Stimulated activated naive CD8-positive, alpha-beta T cell treated with anti-CD3 and anti-CD28 coated beads, Interleukin-15, amount 100 ng/mL, for 72 hours (primary cell): ENCODE measurements at regions not wholly inside any gene's neighbourhood (a gene's known extent, or its start where the extent isn't known, plus 50 kb on each side); places are given as distances from the start of the nearest gene placed in this dataset.

Experiments
- ATAC-seq: fragments of 150-1000 bp; cut with Tn5 transposase; 2 replicates; pipeline ENCODE4 v1.10.0; 2021; ENCODE audit warnings: mild to moderate bottlenecking, moderate library complexity
- DNase-seq, 2 donors: peaks; one replicate each; pipeline ENCODE4 v3.0.0; 2021 to 2022
- H3K27ac Mint-ChIP-seq, 2 donors: one replicate each; pipeline ENCODE4 v1.8.0; 2022; ENCODE audit warnings: mild to moderate bottlenecking in 2 of 2, mixed read lengths in 2 of 2, moderate library complexity in 2 of 2
- H3K27me3 Mint-ChIP-seq: one replicate; pipeline ENCODE4 v1.8.0; 2022; ENCODE audit warnings: mixed read lengths
- H3K4me1 Mint-ChIP-seq: one replicate; pipeline ENCODE4 v1.8.0; 2022; ENCODE audit warnings: mild to moderate bottlenecking, mixed read lengths
- H3K4me3 Mint-ChIP-seq, 2 donors: one replicate each; pipeline ENCODE4 v1.8.0; 2022; ENCODE audit warnings: mild to moderate bottlenecking in 2 of 2, mixed read lengths in 2 of 2, moderate library complexity in 1 of 2
- H3K9me3 Mint-ChIP-seq, 2 donors: one replicate each; pipeline ENCODE4 v1.8.0; 2022; ENCODE audit warnings: mixed read lengths in 2 of 2

DNA sequence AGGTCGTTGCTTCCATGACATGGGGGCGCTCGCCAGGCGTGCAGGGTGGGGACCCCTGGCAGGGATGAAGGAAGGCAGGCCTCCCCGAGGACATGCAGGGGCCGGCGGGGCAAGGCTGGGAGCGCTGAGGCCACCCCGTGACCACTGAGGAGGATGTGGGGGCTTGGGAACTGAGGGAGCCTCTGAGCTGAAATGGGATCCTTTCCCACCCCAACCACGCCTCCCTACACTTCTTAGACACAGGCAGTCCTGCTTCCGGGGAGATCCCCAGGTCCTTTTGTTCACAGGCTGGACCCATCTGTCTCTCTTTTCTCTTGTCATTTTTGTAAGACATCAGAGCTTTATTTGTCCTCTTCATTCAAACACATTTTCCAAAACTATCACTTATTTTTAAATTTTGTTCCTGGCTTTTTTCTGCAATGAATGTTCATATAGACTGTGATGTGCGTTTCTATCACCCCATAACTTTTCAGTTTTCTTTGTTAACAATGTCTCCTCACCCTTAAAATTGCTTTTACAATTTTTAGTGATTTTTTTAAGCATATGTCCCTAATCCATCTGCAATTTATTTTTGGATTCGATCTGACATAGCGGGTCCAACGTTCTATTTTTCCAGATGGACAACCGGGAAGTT, 156.7 kb upstream of the BACE2 start:
- no peak for DNase-seq
- Mint-ChIP-seq H3K9me3 (no peaks in the 10 kb centered on the region), H3K27me3 (no peaks in the 10 kb centered on the region), H3K4me3 (no peak overlapping the region), H3K27ac (no peak overlapping the region), H3K4me1 (no peaks in the 10 kb centered on the region)
- ATAC-seq = no peak

DNA sequence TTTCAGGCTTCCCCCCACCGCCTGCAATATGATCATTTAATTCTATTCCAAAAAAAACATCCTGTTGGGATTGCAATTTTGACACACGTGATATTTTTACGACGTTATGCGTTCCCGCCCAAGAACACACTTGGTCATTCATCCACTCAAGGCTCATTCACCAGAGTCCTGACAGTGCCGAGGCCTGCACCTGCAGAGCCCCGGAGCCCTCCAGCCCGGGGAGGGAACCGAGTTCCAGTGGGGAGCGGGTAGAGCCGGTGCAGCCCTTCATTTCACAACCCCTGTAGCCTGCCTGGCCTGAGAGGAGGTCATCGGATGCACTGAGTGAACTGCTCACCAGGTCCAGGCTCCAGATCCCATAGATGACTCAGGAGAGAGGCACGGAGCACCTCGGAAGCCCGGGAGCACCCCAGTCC, 156.0 kb upstream of the BACE2 start:
- no peak overlapping the region for H3K4me3 Mint-ChIP-seq
- H3K9me3 Mint-ChIP-seq = no peaks in the 10 kb centered on the region
- H3K27ac Mint-ChIP-seq = no peak overlapping the region
- no peaks in the 10 kb centered on the region for H3K4me1 Mint-ChIP-seq
- H3K27me3 Mint-ChIP-seq = no peaks in the 10 kb centered on the region
- ATAC-seq (no peak), DNase-seq (no peak)

DNA sequence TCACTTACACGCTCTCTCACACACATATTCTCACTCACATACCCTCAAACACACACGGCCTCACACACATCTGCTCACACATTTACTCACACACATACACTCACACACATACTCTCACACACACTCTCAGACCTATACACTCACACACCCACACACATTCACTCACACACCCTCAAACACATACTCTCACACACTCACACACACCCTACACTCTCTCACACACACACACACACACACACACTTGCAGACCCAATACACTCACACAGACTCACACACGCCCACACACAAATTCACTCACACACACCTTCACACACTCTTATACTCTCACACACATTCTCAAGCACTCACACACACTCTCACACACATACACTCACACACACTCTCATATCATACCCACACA, 155.5 kb upstream of the BACE2 start:
- Mint-ChIP-seq H3K9me3 (no peaks in the 10 kb centered on the region), H3K4me1 (no peaks in the 10 kb centered on the region), H3K27ac (no peak overlapping the region), H3K27me3 (no peaks in the 10 kb centered on the region), H3K4me3 (no peak overlapping the region)
- ATAC-seq (no peak), DNase-seq (no peak)

- Mint-ChIP-seq H3K27ac (no peak overlapping the region), H3K4me1 (no peaks in the 10 kb centered on the region), H3K9me3 (no peaks in the 10 kb centered on the region), H3K27me3 (peaks cover 11% of the 10 kb centered on the region), H3K4me3 (no peak overlapping the region)
- ATAC-seq (no peak), DNase-seq (no peak)
Observed at GRCh38 chr21:41016472-41016871, 151.5 kb upstream of the BACE2 start.

- ATAC-seq (no peak), DNase-seq (no peak)
- Mint-ChIP-seq H3K4me1 (no peaks in the 10 kb centered on the region), H3K27ac (no peak overlapping the region), H3K4me3 (no peak overlapping the region), H3K27me3 (peaks cover 14% of the 10 kb centered on the region), H3K9me3 (no peaks in the 10 kb centered on the region)
Observed at GRCh38 chr21:41018431-41018830, 149.5 kb upstream of the BACE2 start.

DNA sequence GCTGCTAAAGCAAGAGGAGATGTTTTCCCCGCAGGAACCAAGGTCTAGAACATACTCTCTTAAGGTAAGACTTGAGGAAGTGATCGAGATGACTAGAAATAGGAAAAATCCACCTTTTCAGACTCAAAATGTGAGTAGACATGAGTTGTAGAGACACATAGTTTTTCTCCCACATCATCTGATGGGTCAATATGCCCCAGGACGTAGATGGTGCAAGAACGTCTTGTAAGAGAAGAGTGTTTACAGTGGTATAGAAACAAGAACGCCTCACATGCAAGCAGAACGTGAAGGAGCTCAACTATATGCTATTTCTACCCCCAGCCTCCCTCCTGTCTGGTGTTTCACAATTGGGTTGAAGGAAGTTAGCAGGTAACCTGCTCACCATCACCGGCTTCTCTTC, 144.0 kb upstream of the BACE2 start:
- DNase-seq = no peak
- no peak for ATAC-seq
- Mint-ChIP-seq H3K27me3 (peaks cover 18% of the 10 kb centered on the region), H3K4me3 (no peak overlapping the region), H3K27ac (no peak overlapping the region), H3K9me3 (no peaks in the 10 kb centered on the region), H3K4me1 (no peaks in the 10 kb centered on the region)

DNA sequence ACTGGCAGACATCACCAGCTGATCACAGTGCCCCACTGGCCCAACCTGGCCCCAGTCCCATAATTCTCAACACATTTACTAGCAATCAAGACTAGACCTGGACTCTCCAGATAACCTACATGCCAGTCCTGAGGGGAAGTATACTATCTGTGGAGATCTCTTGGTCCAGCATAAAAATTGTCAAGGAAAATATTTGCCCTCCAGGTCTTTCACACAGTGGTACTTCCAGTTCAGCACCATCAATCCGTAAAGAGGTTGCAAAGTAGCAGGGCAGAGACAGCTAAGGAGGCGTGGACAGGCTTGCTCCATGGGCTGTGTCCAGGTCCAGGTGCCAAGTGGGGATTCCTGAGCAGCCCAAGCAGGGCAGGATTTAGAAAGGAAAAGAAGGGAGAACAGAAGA, 143.6 kb upstream of the BACE2 start:
- ATAC-seq (no peak), DNase-seq (no peak)
- Mint-ChIP-seq H3K4me3 (no peak overlapping the region), H3K4me1 (no peaks in the 10 kb centered on the region), H3K27ac (no peak overlapping the region), H3K27me3 (peaks cover 22% of the 10 kb centered on the region), H3K9me3 (no peaks in the 10 kb centered on the region)

DNA sequence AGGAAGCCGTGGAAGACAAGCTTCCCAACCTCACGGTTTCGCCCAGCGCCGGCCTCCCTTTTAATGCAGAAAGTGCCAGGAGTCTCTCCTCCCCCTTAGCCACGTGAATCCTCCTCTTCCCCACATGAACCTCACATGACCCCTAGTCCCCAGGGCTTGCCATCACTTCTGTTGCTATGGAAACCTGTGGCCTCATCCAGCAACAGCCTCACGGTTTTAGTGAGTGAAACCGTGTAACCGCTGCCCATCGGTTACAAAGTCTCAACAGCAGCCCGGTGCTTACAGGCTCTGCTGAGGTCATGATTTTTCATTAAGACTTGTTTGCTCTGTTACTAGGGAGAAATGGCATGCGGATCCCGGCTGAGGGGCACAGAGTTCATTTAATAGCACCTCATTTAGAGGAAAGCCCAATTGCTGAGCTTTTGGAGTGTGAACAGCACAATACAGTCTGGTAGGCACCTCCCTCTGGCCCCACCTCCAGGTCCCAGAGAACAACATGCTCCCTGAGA, 143.2 kb upstream of the BACE2 start:
- no peaks in the 10 kb centered on the region for H3K9me3 Mint-ChIP-seq
- no peak overlapping the region for H3K27ac Mint-ChIP-seq
- no peak overlapping the region for H3K4me3 Mint-ChIP-seq
- ATAC-seq = no peak
- no peaks in the 10 kb centered on the region for H3K4me1 Mint-ChIP-seq
- DNase-seq = no peak
- peaks cover 21% of the 10 kb centered on the region for H3K27me3 Mint-ChIP-seq

DNA sequence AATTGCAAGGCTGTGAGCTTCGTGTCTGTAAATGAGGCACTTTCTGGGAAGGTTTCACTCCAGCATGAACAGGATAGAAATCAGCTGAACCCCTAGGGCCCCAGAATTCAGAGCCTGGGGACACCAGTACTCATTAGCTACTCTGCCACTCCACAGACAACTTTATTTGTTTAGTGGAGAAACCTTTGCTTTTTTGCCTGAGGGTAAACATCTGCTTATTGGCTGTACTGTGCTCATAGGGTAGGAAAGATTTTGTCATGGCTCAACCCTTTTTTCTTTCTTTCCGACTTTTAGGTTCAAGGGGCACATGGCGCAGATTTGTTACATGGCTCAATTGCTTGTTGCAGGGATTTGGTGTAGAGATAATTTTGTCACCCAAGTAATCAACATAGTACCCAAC, 138.4 kb upstream of the BACE2 start:
- no peaks in the 10 kb centered on the region for H3K4me1 Mint-ChIP-seq
- H3K4me3 Mint-ChIP-seq = no peak overlapping the region
- peaks cover 28% of the 10 kb centered on the region for H3K27me3 Mint-ChIP-seq
- no peak overlapping the region for H3K27ac Mint-ChIP-seq
- ATAC-seq (no peak), DNase-seq (no peak)
- H3K9me3 Mint-ChIP-seq = no peaks in the 10 kb centered on the region

GRCh38 chr21:41031701-41032220, 136.2 kb upstream of the BACE2 start:
- Mint-ChIP-seq H3K27me3 (peaks cover 28% of the 10 kb centered on the region), H3K9me3 (no peaks in the 10 kb centered on the region), H3K4me1 (no peaks in the 10 kb centered on the region), H3K4me3 (no peak overlapping the region), H3K27ac (no peak overlapping the region)
- no peak for ATAC-seq
- DNase-seq = no peak

- H3K4me3 Mint-ChIP-seq = no peak overlapping the region
- ATAC-seq = no peak
- H3K4me1 Mint-ChIP-seq = no peaks in the 10 kb centered on the region
- no peak overlapping the region for H3K27ac Mint-ChIP-seq
- no peak for DNase-seq
- no peaks in the 10 kb centered on the region for H3K9me3 Mint-ChIP-seq
- H3K27me3 Mint-ChIP-seq = peaks cover 28% of the 10 kb centered on the region
Observed at GRCh38 chr21:41032541-41032940, 135.4 kb upstream of the BACE2 start.

DNA sequence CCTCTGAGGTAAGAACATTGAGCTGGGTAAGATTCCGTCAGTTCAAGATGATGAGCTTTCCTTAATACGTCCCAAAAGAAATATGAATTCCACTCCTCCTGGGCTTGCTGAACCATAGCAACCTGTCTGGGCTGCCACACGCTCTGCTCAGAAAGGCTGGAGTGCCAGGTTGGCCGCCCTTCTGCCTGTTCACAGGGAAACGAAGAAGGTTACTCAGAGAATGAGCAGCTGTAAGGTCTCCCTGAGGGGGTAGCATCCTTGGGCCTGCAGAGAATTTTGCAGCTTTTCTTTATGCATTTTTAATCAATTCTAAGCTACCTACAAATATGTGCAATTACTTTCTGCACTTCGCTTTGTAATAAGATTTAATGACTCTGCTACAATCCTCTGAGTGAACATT, 130.7 kb upstream of the BACE2 start:
- no peak for DNase-seq
- Mint-ChIP-seq H3K27me3 (peaks cover 2% of the 10 kb centered on the region), H3K4me3 (no peak overlapping the region), H3K4me1 (no peaks in the 10 kb centered on the region), H3K9me3 (no peaks in the 10 kb centered on the region), H3K27ac (no peak overlapping the region)
- ATAC-seq = no peak

GRCh38 chr21:41037936-41038335, 130.0 kb upstream of the BACE2 start:
- Mint-ChIP-seq H3K4me3 (no peak overlapping the region), H3K4me1 (no peaks in the 10 kb centered on the region), H3K27me3 (no peaks in the 10 kb centered on the region)

GRCh38 chr21:41043014-41043413, 124.9 kb upstream of the BACE2 start:
- H3K4me3 Mint-ChIP-seq = no peak overlapping the region
- no peak for DNase-seq
- no peak overlapping the region for H3K27ac Mint-ChIP-seq
- ATAC-seq = no peak
- H3K4me1 Mint-ChIP-seq = no peaks in the 10 kb centered on the region
- peaks cover 15% of the 10 kb centered on the region for H3K27me3 Mint-ChIP-seq
- H3K9me3 Mint-ChIP-seq = no peaks in the 10 kb centered on the region

More at GRCh38 chr21:41037936-41038335, 130.0 kb upstream of the BACE2 start:
- Mint-ChIP-seq H3K27ac (no peak overlapping the region), H3K9me3 (no peaks in the 10 kb centered on the region)
- DNase-seq (no peak), ATAC-seq (no peak)

GRCh38 chr21:41045534-41046268, 122.3 kb upstream of the BACE2 start:
- DNase-seq = no peak
- no peak for ATAC-seq
- no peaks in the 10 kb centered on the region for H3K4me1 Mint-ChIP-seq
- H3K4me3 Mint-ChIP-seq = no peak overlapping the region
- H3K27ac Mint-ChIP-seq = no peak overlapping the region
- peaks cover 25% of the 10 kb centered on the region for H3K27me3 Mint-ChIP-seq
- H3K9me3 Mint-ChIP-seq = no peaks in the 10 kb centered on the region

- no peak for ATAC-seq
- Mint-ChIP-seq H3K4me1 (no peaks in the 10 kb centered on the region), H3K4me3 (no peak overlapping the region), H3K9me3 (no peaks in the 10 kb centered on the region), H3K27me3 (peaks cover 30% of the 10 kb centered on the region), H3K27ac (no peak overlapping the region)
- DNase-seq = no peak
Observed at GRCh38 chr21:41048145-41048544, 119.8 kb upstream of the BACE2 start.
